GM18861 (cell line): ENCODE measurements at regions not wholly inside any gene's neighbourhood (a gene's known extent, or its start where the extent isn't known, plus 50 kb on each side); places are given as distances from the start of the nearest gene placed in this dataset.

Source experiments
- ATAC-seq: cut with Tn5 transposase; IDR thresholded peaks from one replicate; pipeline ENCODE4 v1.9.1; 2021; ENCODE audit not compliant: unreplicated experiment

GRCh38 chr2:19686439-19686838 lies 215.3 kb downstream of the TTC32 start:
- no peak for ATAC-seq

- no peak for ATAC-seq
Observed at GRCh38 chr2:19685731-19686130, 216.1 kb downstream of the TTC32 start.

DNA sequence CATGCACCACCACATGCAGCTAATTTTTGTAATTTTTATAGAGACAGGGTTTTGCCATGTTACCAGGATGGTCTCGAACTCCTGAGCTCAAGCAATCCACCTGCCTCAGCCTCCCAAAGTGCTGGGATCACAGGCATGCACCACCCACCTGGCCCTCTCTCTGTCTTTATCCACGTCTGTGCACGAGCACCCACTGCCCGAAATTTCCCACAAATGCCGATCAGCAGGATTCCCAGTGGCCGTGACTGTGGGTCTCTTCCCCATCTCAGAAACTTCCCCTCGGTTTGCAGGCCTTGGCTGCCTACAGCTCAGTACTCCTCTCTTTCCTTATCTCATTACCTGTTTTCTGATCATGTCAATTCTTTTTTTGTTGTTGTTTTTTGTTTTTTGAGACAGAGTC lies 217.3 kb downstream of the TTC32 start:
- ATAC-seq = no peak

- no peak for ATAC-seq
Observed at GRCh38 chr2:19683556-19683955, 218.2 kb downstream of the TTC32 start.

- no peak for ATAC-seq
Observed at GRCh38 chr2:19682493-19682892, 219.3 kb downstream of the TTC32 start.

DNA sequence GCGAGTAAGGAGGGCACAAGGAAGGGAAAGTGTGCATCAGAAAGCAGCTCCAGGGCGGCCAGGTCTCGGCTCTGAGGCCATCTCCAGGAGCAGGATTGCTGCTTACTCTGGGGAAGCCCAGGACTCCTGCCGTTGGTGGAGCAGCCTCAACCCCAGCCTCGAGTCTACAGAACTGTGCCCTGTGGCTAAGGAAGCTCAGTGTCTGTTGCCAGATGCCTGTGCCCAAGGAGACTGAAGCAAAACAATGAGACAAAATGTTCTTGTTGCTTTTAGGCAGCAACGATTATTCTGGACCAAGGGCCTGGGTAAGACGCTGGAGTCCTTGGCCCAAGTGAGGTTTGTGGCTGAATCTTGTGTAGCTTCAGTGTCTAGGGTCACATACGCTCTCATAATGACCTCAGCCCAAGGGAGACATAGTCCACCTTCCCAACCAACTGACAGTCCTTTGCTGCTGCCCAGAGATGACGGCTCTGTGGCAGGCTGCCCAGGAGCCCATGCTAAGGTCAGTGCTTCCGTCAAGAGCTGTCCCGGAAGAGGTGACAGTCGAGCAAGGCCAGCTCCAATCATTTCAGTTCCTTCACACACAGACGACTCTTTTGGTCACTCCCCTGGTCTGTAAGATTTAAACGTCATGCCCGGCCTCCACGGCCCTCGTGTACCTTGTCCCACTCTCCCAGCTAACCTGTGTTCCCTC lies 223.8 kb downstream of the TTC32 start:
- no peak for ATAC-seq

- no peak for ATAC-seq
Observed at GRCh38 chr2:19677215-19677777, 224.5 kb downstream of the TTC32 start.

DNA sequence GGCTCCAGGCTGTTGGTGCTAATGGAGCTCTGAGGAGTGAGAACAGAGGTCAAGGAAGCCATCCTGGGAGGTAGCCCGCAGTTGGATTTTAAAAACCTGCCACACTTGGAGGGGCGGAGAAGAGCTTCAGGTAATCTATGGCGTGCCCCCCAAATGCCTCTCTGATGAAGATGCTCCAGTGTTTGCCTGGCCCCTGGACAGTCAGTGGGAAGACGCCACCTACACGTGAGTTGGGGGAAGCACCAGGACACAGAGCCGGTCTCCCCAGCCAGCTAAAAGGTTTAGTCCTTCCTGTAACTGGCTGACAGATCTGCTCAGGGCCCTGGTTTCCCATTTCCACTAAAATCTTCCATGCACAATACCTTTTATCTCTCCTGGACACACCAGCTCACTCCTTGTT lies 225.0 kb downstream of the TTC32 start:
- no peak for ATAC-seq

GRCh38 chr2:19675856-19676460 lies 225.8 kb downstream of the TTC32 start:
- no peak for ATAC-seq

- ATAC-seq = no peak
Observed at GRCh38 chr2:19675003-19675629, 226.7 kb downstream of the TTC32 start.

DNA sequence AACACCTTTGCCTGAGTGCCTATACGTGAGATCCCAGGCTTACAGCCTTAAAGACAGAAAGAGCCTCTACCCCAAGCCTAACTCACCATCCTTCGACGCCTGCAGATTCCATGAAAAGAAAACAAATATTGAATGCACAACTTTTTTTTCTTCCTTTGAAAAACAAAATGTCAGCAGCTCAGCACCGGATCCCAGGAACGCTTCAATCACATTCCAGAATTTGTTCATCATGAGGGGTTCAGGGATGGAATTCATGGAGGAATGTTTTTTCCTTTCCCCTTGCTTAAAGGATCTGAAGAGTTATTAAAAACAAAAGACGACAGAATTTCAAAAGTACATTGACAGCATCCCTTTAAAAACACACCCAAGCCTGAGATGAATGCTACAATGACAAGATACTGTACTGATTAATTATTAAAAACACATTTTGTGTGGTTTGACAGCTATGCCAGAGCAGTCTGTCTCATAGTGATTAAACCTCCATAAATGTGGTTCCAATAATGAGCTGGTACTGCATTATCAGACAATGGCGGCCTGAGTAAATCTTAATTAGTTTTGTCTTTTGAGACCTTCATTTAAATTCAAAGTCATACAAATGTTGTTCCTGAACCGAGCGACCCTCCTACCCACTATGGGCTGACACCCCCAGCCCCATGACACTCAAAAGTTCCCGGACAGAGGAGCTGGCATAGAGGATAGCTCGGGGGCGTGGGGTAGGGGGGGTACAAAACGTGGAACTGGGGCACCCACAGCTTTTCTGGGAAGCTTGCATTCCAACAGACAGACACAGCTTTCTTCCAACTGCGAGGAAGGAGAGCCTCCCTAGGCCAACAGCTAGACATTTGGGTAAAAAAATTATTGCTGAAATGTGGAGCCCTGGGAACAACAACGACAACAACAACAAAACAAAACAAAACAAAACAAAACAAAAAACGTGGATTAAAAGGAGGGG lies 227.5 kb downstream of the TTC32 start:
- ATAC-seq = no peak

DNA sequence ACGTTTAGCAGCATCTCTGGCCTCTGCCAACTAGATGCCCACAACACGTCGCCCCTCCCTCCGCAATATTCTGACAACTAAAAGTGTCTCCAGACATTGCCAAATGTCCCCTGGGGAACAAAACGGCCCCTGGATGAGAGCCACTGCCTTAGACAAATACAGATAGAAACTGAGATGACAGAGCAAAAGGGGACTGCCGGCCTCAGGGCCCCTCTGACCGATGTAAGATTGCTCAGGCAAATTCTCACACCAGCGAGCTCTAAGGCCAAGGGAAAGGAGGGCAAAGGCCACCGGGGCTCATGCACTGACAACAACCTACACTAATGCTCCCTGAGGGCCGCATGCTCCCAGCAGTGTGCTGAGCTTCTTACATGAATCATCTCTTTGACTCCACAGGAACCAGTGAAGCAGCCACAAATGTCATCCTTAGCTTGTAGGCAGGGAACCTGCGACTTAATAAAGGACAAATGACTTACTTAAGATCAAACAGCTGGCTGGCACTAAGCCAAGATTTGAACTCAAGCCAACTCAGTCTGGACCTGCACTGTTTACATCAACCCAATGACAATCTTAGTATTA lies 228.5 kb downstream of the TTC32 start:
- ATAC-seq = no peak

- ATAC-seq = no peak
Observed at GRCh38 chr2:19671916-19672315, 229.9 kb downstream of the TTC32 start.

DNA sequence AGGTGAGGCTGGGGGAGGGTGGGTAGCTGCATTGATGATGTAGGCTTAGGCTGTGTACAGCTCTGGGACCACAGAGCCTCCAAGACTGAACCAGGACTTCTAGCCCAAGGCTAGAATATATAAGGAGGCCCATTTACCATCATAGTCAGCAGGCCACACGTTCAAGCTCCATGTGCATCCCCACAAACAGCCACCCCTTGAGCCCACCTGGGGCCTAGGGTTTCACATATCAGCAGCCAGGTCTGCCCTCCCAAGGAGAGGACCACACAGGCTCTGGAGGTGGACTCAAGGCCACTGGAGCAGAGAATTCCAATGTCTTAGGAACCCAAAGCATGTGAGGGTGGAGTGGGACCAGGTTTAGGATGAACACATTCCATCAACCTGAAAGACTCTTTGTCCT lies 230.5 kb downstream of the TTC32 start:
- ATAC-seq = no peak

GRCh38 chr2:19670303-19670702 lies 231.5 kb downstream of the TTC32 start:
- ATAC-seq = no peak

- no peak for ATAC-seq
Observed at GRCh38 chr2:19669559-19669958, 232.2 kb downstream of the TTC32 start.

- ATAC-seq = no peak
Observed at GRCh38 chr2:19669126-19669525, 232.7 kb downstream of the TTC32 start.

GRCh38 chr2:19667536-19667949 lies 234.2 kb downstream of the TTC32 start:
- no peak for ATAC-seq

GRCh38 chr2:19667085-19667484 lies 234.7 kb downstream of the TTC32 start:
- no peak for ATAC-seq

GRCh38 chr2:19664646-19665045 lies 237.1 kb downstream of the TTC32 start:
- ATAC-seq = no peak
